ENCODE measurements at regions not wholly inside any gene's neighbourhood (a gene's known extent, or its start where the extent isn't known, plus 50 kb on each side); places are given as distances from the start of the nearest gene placed in this dataset.
A peak's percentile ranks its signal among the peaks of the same experiment; 100 is the strongest.

DNA sequence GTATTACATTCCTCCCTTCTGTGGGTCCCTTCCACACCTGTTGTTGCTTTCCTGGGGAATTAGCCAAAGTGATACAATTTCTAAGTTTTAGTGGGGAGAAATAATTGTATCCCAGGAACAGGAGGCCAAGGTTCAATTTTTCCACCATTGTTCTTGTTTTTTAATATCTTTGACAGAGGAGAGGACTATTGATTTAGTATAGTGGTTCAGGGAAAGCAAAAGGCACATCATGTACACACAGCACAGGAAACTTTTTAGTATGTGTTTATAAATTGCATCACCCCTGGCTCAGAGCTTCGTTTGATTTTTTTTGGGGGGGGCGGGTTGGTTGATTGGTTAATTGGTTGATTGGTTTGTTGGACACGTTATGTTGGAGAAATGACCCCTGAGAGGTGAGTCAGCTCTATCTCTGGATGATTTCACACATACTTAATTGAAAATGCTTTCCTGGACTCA, 431.6 kb downstream of the PID1 start:
- no peak for DNase-seq (ENCODE audit: low read depth in 2 of 2)
- TF ChIP-seq, protein P1, sequence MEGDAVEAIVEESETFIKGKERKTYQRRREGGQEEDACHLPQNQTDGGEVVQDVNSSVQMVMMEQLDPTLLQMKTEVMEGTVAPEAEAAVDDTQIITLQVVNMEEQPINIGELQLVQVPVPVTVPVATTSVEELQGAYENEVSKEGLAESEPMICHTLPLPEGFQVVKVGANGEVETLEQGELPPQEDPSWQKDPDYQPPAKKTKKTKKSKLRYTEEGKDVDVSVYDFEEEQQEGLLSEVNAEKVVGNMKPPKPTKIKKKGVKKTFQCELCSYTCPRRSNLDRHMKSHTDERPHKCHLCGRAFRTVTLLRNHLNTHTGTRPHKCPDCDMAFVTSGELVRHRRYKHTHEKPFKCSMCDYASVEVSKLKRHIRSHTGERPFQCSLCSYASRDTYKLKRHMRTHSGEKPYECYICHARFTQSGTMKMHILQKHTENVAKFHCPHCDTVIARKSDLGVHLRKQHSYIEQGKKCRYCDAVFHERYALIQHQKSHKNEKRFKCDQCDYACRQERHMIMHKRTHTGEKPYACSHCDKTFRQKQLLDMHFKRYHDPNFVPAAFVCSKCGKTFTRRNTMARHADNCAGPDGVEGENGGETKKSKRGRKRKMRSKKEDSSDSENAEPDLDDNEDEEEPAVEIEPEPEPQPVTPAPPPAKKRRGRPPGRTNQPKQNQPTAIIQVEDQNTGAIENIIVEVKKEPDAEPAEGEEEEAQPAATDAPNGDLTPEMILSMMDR (IDR thresholded peaks at IDR 0.05; ENCODE audit: low read depth, low read length), result no peak

DNA sequence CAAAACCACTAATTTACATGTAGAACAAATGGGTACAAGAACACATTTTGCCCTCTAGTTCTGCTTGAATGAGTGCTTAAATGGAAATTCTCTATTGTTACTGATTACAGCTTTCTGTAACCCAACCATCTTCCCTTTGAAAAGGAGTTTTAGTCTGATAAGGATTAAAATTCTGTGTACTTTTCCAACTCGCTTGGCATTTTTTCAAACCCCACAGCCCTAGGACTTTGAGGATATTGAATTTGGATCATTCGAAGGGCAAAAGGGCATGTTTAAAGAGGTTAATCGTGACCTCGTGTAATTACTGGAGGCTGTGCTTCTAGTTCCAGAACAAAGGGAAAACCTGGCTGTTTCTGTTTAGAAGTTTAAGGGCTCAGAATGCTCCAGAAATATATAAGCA, 432.3 kb downstream of the PID1 start:
- TF ChIP-seq, protein P1 (IDR thresholded peaks at IDR 0.05; ENCODE audit: low read depth, low read length), result no peak
- no peak overlapping the region for H3K4me3 ChIP-seq (replicated peaks in 1 of 2; ENCODE audit: low read depth in 2 of 2, low read length in 2 of 2)
- DNase-seq (ENCODE audit: low read depth in 2 of 2), result no peak

More for the DNA sequence above, 431.6 kb downstream of the PID1 start:
- no peak overlapping the region for H3K4me3 ChIP-seq (replicated peaks in 1 of 2; ENCODE audit: low read depth in 2 of 2, low read length in 2 of 2)

DNA sequence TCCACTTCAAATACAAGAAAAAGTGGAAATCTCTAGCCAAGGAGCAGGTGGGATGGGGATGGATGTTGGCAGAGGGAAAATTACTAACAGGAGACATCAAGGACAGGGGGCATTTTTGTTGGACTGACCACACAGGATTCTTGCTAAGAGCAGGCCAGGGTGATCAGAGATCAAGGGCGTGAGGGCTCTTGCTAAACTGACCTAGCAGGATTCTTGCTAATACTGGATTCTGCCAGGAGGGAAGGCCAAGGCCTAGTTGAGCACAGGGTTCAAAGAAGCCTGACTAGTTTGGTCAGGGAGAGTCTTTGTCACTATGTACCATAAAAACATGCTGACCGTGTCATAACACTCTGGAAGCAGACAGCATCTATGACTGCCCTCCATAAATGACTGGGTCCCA, 442.7 kb downstream of the PID1 start:
- TF ChIP-seq, protein P1 (IDR thresholded peaks at IDR 0.05; ENCODE audit: low read depth, low read length), result no peak
- DNase-seq (ENCODE audit: low read depth in 2 of 2), result no peak
- H3K4me3 ChIP-seq (replicated peaks in 1 of 2; ENCODE audit: low read depth in 2 of 2, low read length in 2 of 2), result no peak overlapping the region

DNA sequence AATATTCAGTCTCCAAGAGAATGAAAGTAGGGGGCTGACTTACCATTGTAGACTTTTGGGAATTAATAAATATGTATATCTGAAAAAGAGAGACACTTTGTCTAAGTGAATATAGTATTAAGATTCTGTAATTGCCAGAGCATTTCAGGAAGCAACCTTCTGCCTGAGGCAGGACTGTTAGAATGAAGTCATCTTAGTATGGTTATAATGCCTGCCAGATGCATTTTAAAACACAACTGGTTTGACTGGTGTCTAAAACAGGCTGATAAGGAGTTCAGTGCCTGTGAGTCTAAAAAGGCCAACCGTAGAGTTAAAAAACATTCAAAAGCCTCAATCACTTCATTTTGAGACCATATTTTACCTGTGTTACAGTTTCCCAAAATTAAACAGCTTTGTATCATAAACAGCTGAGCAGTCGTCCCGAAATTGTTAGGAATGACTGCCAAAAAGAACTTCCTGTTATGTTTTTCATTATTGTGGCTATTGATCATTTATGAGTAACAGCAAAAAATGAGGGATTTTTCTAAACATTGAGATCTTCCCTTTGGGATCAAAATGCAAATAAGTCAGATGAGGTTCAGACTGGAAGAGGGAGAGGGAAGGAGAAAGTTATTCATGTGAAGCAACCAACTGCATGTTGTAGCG, 443.9 kb downstream of the PID1 start:
- TF ChIP-seq, protein P1 (IDR thresholded peaks at IDR 0.05; ENCODE audit: low read depth, low read length), result no peak
- no peak overlapping the region for H3K4me3 ChIP-seq (replicated peaks in 1 of 2; ENCODE audit: low read depth in 2 of 2, low read length in 2 of 2)
- DNase-seq (ENCODE audit: low read depth in 2 of 2), result peak; percentile 16 to 17

DNA sequence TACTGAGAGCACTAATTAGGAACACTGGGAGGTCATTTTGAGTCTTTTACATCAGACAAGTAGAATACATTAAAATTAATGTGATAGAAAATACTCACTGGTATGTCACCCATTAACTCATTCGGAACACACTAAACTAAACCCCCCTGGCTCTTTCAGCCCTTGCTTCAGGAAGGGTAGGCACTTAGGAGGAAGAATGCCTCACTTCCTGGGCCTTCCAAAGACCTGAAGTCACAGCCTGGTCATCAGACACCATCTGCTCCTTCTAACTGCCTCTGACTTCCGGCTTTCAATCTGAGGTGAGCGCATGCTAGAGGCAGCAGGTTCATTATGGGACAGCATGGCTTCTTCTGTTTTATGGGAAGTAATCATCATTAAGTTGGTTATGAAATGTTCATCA, 451.4 kb downstream of the PID1 start:
- TF ChIP-seq, protein P1 (IDR thresholded peaks at IDR 0.05; ENCODE audit: low read depth, low read length), result no peak
- H3K4me3 ChIP-seq (replicated peaks in 1 of 2; ENCODE audit: low read depth in 2 of 2, low read length in 2 of 2), result no peak overlapping the region
- DNase-seq (ENCODE audit: low read depth in 2 of 2), result peak in 1 of 2 donors; percentile 34

DNA sequence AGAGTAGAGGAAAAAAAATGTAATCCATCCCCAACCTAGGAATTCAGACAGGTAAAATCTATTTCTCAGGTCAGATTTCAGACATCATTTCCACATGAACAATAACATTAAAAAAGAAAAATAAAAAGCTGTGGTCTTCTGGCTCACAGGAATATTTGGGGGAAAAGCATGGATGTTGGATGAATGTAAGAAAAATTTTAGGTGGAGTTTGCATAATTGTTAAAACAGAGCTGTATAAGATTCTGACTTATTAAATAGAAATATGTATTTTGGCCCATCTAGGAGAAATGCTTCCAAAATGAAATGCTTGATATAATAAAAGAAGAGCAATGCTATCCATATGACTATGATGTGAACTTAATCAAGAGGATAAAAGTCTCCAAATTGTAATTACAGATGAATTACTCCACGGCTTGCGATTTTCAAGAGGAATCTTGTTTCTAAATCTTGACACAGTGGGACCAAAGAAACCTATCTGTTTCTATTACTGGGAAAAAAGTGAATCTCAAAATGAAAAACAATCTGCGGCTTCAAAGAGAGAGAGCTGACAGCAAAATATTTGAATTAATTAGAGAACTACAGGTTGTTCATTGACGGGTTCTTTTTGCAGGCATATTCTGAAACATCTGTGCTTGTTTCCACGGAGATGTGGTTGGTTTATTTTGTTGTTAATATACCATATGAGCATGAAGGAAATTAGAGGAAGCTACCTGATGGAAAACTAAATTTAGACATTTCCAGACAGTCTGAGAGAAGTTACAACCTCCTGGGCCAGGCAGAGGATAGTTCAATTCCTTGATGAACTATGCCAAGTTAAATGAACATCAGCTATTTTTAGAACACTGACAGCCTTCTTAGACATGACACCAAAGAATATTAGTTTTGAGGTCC, 468.7 kb downstream of the PID1 start:
- DNase-seq (ENCODE audit: low read depth in 2 of 2), result no peak
- TF ChIP-seq, protein P1 (IDR thresholded peaks at IDR 0.05; ENCODE audit: low read depth, low read length), result no peak
- H3K4me3 ChIP-seq (replicated peaks in 1 of 2; ENCODE audit: low read depth in 2 of 2, low read length in 2 of 2), result no peak overlapping the region
